ENCODE measurements at regions not wholly inside any gene's neighbourhood (a gene's known extent, or its start where the extent isn't known, plus 50 kb on each side); places are given as distances from the start of the nearest gene placed in this dataset.
"Not testable (repeated sequence)": the region's sequence is repeated elsewhere in the genome, so short reads cannot be mapped to it uniquely, and the experiment has no call there.

GRCh38 chr3:170809007-170809974 lies 60.7 kb downstream of the RPL22L1 start:
- no peak overlapping the region for H3K4me3 Mint-ChIP-seq (ENCODE audit: unreplicated experiment)
- no peak overlapping the region for H3K27ac Mint-ChIP-seq (ENCODE audit: unreplicated experiment)
- no peak for TF ChIP-seq CTCF (IDR thresholded peaks at IDR 0.05; ENCODE audit: unreplicated experiment)
- peaks cover 14% of the 10 kb centered on the region for H3K4me1 Mint-ChIP-seq (ENCODE audit: unreplicated experiment)
- no peaks in the 10 kb centered on the region for H3K36me3 Mint-ChIP-seq (ENCODE audit: low read depth, unreplicated experiment)
- DNase-seq (ENCODE audit: low spot score) = peak; percentile 44
- no peaks in the 10 kb centered on the region for H3K9me3 Mint-ChIP-seq (ENCODE audit: unreplicated experiment)
- peaks cover 6% of the 10 kb centered on the region for H3K27me3 Mint-ChIP-seq (ENCODE audit: unreplicated experiment)

GRCh38 chr3:170808041-170808440 lies 62.0 kb downstream of the RPL22L1 start:
- no peak for DNase-seq (ENCODE audit: low spot score)
- no peak overlapping the region for H3K27ac Mint-ChIP-seq (ENCODE audit: unreplicated experiment)
- no peaks in the 10 kb centered on the region for H3K9me3 Mint-ChIP-seq (ENCODE audit: unreplicated experiment)
- no peak overlapping the region for H3K4me3 Mint-ChIP-seq (ENCODE audit: unreplicated experiment)
- peaks cover 6% of the 10 kb centered on the region for H3K27me3 Mint-ChIP-seq (ENCODE audit: unreplicated experiment)
- no peak for TF ChIP-seq CTCF (IDR thresholded peaks at IDR 0.05; ENCODE audit: unreplicated experiment)
- peaks cover 14% of the 10 kb centered on the region for H3K4me1 Mint-ChIP-seq (ENCODE audit: unreplicated experiment)
- no peaks in the 10 kb centered on the region for H3K36me3 Mint-ChIP-seq (ENCODE audit: low read depth, unreplicated experiment)

GRCh38 chr3:170806676-170807075 lies 63.3 kb downstream of the RPL22L1 start:
- Mint-ChIP-seq H3K9me3 (ENCODE audit: unreplicated experiment) (no peaks in the 10 kb centered on the region), H3K27me3 (ENCODE audit: unreplicated experiment) (peaks cover under 1% of the 10 kb centered on the region), H3K36me3 (ENCODE audit: low read depth, unreplicated experiment) (no peaks in the 10 kb centered on the region), H3K4me1 (ENCODE audit: unreplicated experiment) (peaks cover 10% of the 10 kb centered on the region), H3K4me3 (ENCODE audit: unreplicated experiment) (no peak overlapping the region), H3K27ac (ENCODE audit: unreplicated experiment) (no peak overlapping the region)
- no peak for TF ChIP-seq CTCF (IDR thresholded peaks at IDR 0.05; ENCODE audit: unreplicated experiment)
- DNase-seq (ENCODE audit: low spot score) = no peak

GRCh38 chr3:170806141-170806540 lies 63.9 kb downstream of the RPL22L1 start:
- TF ChIP-seq CTCF (IDR thresholded peaks at IDR 0.05; ENCODE audit: unreplicated experiment) = no peak
- Mint-ChIP-seq H3K9me3 (ENCODE audit: unreplicated experiment) (no peaks in the 10 kb centered on the region), H3K36me3 (ENCODE audit: low read depth, unreplicated experiment) (no peaks in the 10 kb centered on the region), H3K4me3 (ENCODE audit: unreplicated experiment) (no peak overlapping the region), H3K27ac (ENCODE audit: unreplicated experiment) (no peak overlapping the region), H3K4me1 (ENCODE audit: unreplicated experiment) (peaks cover 8% of the 10 kb centered on the region), H3K27me3 (ENCODE audit: unreplicated experiment) (no peaks in the 10 kb centered on the region)
- DNase-seq (ENCODE audit: low spot score) = no peak

- not testable (repeated sequence) for H3K27me3 Mint-ChIP-seq (ENCODE audit: unreplicated experiment); H3K9me3 Mint-ChIP-seq (ENCODE audit: unreplicated experiment); H3K27ac Mint-ChIP-seq (ENCODE audit: unreplicated experiment); H3K36me3 Mint-ChIP-seq (ENCODE audit: low read depth, unreplicated experiment); DNase-seq (ENCODE audit: low spot score); H3K4me3 Mint-ChIP-seq (ENCODE audit: unreplicated experiment); H3K4me1 Mint-ChIP-seq (ENCODE audit: unreplicated experiment)
These were observed 64.7 kb downstream of the RPL22L1 start for GRCh38 chr3:170805296-170805695.

GRCh38 chr3:170804634-170805033 lies 65.4 kb downstream of the RPL22L1 start:
- DNase-seq (ENCODE audit: low spot score); H3K9me3 Mint-ChIP-seq (ENCODE audit: unreplicated experiment); H3K27ac Mint-ChIP-seq (ENCODE audit: unreplicated experiment); H3K36me3 Mint-ChIP-seq (ENCODE audit: low read depth, unreplicated experiment); H3K4me1 Mint-ChIP-seq (ENCODE audit: unreplicated experiment); H3K4me3 Mint-ChIP-seq (ENCODE audit: unreplicated experiment); H3K27me3 Mint-ChIP-seq (ENCODE audit: unreplicated experiment): not testable (repeated sequence)

Measured in endothelial cell (in vitro differentiated cells).